ENCODE measurements at regions not wholly inside any gene's neighbourhood (a gene's known extent, or its start where the extent isn't known, plus 50 kb on each side); places are given as distances from the start of the nearest gene placed in this dataset.

- Histone ChIP-seq H3K36me3 (ENCODE audit: control insufficient read depth, insufficient read depth, low read length) (no peaks in the 10 kb centered on the region), H3K9me3 (replicated peaks; ENCODE audit: control insufficient read depth, insufficient read depth, low read depth, low read length) (no peaks in the 10 kb centered on the region), H3K27me3 (ENCODE audit: control insufficient read depth in 2 of 2, insufficient read depth in 2 of 2, low read length in 2 of 2) (no peaks in the 10 kb centered on the region), H3K9me1 (ENCODE audit: control insufficient read depth, insufficient read depth, low read length) (no peaks in the 10 kb centered on the region), H3K79me2 (ENCODE audit: control insufficient read depth, insufficient read depth, low read length) (no peaks in the 10 kb centered on the region), H3K9ac (ENCODE audit: insufficient read depth in 1 of 2, low read depth in 2 of 2, low read length in 2 of 2) (no peak overlapping the region), H3K4me1 (replicated peaks in 1 of 2; ENCODE audit: control insufficient read depth in 2 of 2, insufficient read depth in 2 of 2, low read length in 2 of 2) (peaks cover 9 to 19% of the 10 kb centered on the region in 2 experiments; a peak in 4 of 5 replicates), H3K4me3 (no peak overlapping the region), H3K27ac (ENCODE audit: extremely low read depth, low read depth, low read length) (no peak overlapping the region), H3K4me2 (ENCODE audit: insufficient read depth, low read length) (no peak overlapping the region), H4K20me1 (replicated peaks; ENCODE audit: control insufficient read depth, insufficient read depth, low read length) (no peaks in the 10 kb centered on the region), H2AFZ (ENCODE audit: low read depth, low read length) (no peak overlapping the region)
- intact Hi-C loops (cut with micrococcal nuclease) (loop anchor here (5.0 kb wide), 1 partner anchor 679 kb away; the partner anchor contains the start of gene ID2), in situ Hi-C loops (cut with MboI) (loop anchor here (25.0 kb wide), 1 partner anchor 684 kb away; the partner anchor contains the start of gene ID2)
- CTCF ChIA-PET (ENCODE audit: low intra/inter-chr PET ratio) = no interaction called here
- ATAC-seq = no peak
- WGBS (ENCODE audit: insufficient coverage, low coverage, missing lambda C conversion rate) = 33% methylated on average over 8 of the region's 8 CpGs
- POLR2A ChIA-PET = interaction anchor here (0.7 kb wide), 1 partner anchor 576 kb away, joined by 4 read pairs; no protein-coding TSS in a partner anchor
- no TSS peak for BruUV-seq (replicated peaks)
- peak in 1 of 4 experiments; percentile 5 for DNase-seq (ENCODE audit: extremely low read depth in 1 of 4, low spot score in 3 of 4)
- TF ChIP-seq CBFA2T3 (IDR thresholded peaks at IDR 0.05) (0 out of 2 replicates have a peak, but pooled peaks have one; percentile 25), TEAD4 (IDR thresholded peaks at IDR 0.05; ENCODE audit: low read length) (peak; percentile 39; the same call in 1 of the 2 replicates), TEAD4 (CRISPR knock-in tag; IDR thresholded peaks at IDR 0.05; ENCODE audit: borderline replicate concordance) (no peak), SPI1 (IDR thresholded peaks at IDR 0.05; ENCODE audit: borderline replicate concordance, low read depth, low read length) (peak; percentile 33; the same call in 1 of the 2 replicates), YBX1 (IDR thresholded peaks at IDR 0.05) (no peak), KDM1A (IDR thresholded peaks at IDR 0.05) (0 out of 4 replicates have a peak, but pooled peaks of 1 of the 2 experiments have one; percentile 11)
- no peak for FAIRE-seq
These were observed 679.0 kb upstream of the ID2 start for GRCh38 chr2:8002765-8003393.

All from K562 (cell line).